ENCODE measurements at regions not wholly inside any gene's neighbourhood (a gene's known extent, or its start where the extent isn't known, plus 50 kb on each side); places are given as distances from the start of the nearest gene placed in this dataset.
"Not testable (repeated sequence)": the region's sequence is repeated elsewhere in the genome, so short reads cannot be mapped to it uniquely, and the experiment has no call there.

- no peaks in the 10 kb centered on the region for H3K27me3 ChIP-seq
- H3K4me3 ChIP-seq (ENCODE audit: low read depth, low read length), result no peak overlapping the region
- no peak for DNase-seq
- H3K9me3 ChIP-seq, result no peaks in the 10 kb centered on the region; the same call in 1 of the 2 replicates
- H3K36me3 ChIP-seq, result no peaks in the 10 kb centered on the region; the same call in 1 of the 2 replicates
- TF ChIP-seq CTCF (IDR thresholded peaks at IDR 0.05; ENCODE audit: low read depth, low read length), result no peak
- no peaks in the 10 kb centered on the region for H3K4me1 ChIP-seq
These were observed 1259.6 kb upstream of the CNTN5 start for GRCh38 chr11:97761175-97761574.

- no peaks in the 10 kb centered on the region for H3K27me3 ChIP-seq
- no peak for TF ChIP-seq CTCF (IDR thresholded peaks at IDR 0.05; ENCODE audit: low read depth, low read length)
- H3K9me3 ChIP-seq, result no peaks in the 10 kb centered on the region; the same call in 1 of the 2 replicates
- no peak for DNase-seq
- no peak overlapping the region for H3K4me3 ChIP-seq (ENCODE audit: low read depth, low read length)
- no peaks in the 10 kb centered on the region; the same call in 1 of the 2 replicates for H3K36me3 ChIP-seq
- no peaks in the 10 kb centered on the region for H3K4me1 ChIP-seq
These were observed 1256.6 kb upstream of the CNTN5 start for GRCh38 chr11:97764193-97764592.

GRCh38 chr11:97764605-97765004 is 1256.1 kb upstream of the CNTN5 start:
- no peaks in the 10 kb centered on the region for H3K4me1 ChIP-seq
- no peaks in the 10 kb centered on the region for H3K27me3 ChIP-seq
- no peaks in the 10 kb centered on the region; the same call in 1 of the 2 replicates for H3K9me3 ChIP-seq
- DNase-seq, result no peak
- no peaks in the 10 kb centered on the region; the same call in 1 of the 2 replicates for H3K36me3 ChIP-seq
- no peak for TF ChIP-seq CTCF (IDR thresholded peaks at IDR 0.05; ENCODE audit: low read depth, low read length)
- no peak overlapping the region for H3K4me3 ChIP-seq (ENCODE audit: low read depth, low read length)

- Histone ChIP-seq H3K27me3 (no peaks in the 10 kb centered on the region), H3K4me1 (peaks cover 5% of the 10 kb centered on the region), H3K9me3 (no peaks in the 10 kb centered on the region), H3K36me3 (no peaks in the 10 kb centered on the region), H3K4me3 (ENCODE audit: low read depth, low read length) (no peak overlapping the region)
- no peak for TF ChIP-seq CTCF (IDR thresholded peaks at IDR 0.05; ENCODE audit: low read depth, low read length)
- DNase-seq, result no peak
These were observed 1250.2 kb upstream of the CNTN5 start for GRCh38 chr11:97770570-97770969.

- no peak overlapping the region for H3K4me3 ChIP-seq (ENCODE audit: low read depth, low read length)
- DNase-seq, result no peak
- no peaks in the 10 kb centered on the region for H3K36me3 ChIP-seq
- H3K9me3 ChIP-seq, result no peaks in the 10 kb centered on the region
- peaks cover 5% of the 10 kb centered on the region for H3K4me1 ChIP-seq
- TF ChIP-seq CTCF (IDR thresholded peaks at IDR 0.05; ENCODE audit: low read depth, low read length), result no peak
- H3K27me3 ChIP-seq, result no peaks in the 10 kb centered on the region
These were observed 1248.0 kb upstream of the CNTN5 start for GRCh38 chr11:97772705-97773104.

GRCh38 chr11:97784388-97784787 is 1236.4 kb upstream of the CNTN5 start:
- not testable (repeated sequence) for H3K27me3 ChIP-seq; DNase-seq; H3K36me3 ChIP-seq; H3K4me1 ChIP-seq; H3K4me3 ChIP-seq (ENCODE audit: low read depth, low read length); H3K9me3 ChIP-seq

GRCh38 chr11:97786961-97787360 is 1233.8 kb upstream of the CNTN5 start:
- H3K4me3 ChIP-seq (ENCODE audit: low read depth, low read length), result no peak overlapping the region
- no peaks in the 10 kb centered on the region for H3K27me3 ChIP-seq
- no peak for DNase-seq
- TF ChIP-seq CTCF (IDR thresholded peaks at IDR 0.05; ENCODE audit: low read depth, low read length), result no peak
- no peaks in the 10 kb centered on the region for H3K36me3 ChIP-seq
- H3K9me3 ChIP-seq, result no peaks in the 10 kb centered on the region
- H3K4me1 ChIP-seq, result no peaks in the 10 kb centered on the region

Data from BE2C (cell line).